Osteoblast (primary cell): ENCODE measurements at regions not wholly inside any gene's neighbourhood (a gene's known extent, or its start where the extent isn't known, plus 50 kb on each side); places are given as distances from the start of the nearest gene placed in this dataset.

Experiments
- DNase-seq: peaks from one replicate; pipeline ENCODE4 v3.0.0; 2011; ENCODE audit warnings: low spot score, mixed read lengths; ENCODE audit not compliant: insufficient read length; ENCODE audit errors: missing footprints
- H2AFZ ChIP-seq: 2 replicates; pipeline ENCODE4 v1.6.0; 2011; ENCODE audit warnings: mild to moderate bottlenecking, low read length
- H3K27ac ChIP-seq: 2 replicates; pipeline ENCODE4 v1.5.1; 2011; ENCODE audit warnings: mild to moderate bottlenecking, low read depth, low read length, moderate library complexity
- H3K27me3 ChIP-seq: 2 replicates; pipeline ENCODE4 v1.6.0; 2012; ENCODE audit warnings: mild to moderate bottlenecking, control low read depth, inconsistent platforms, low read length, moderate library complexity; ENCODE audit not compliant: insufficient read depth
- H3K36me3 ChIP-seq: 2 replicates; pipeline ENCODE4 v1.5.1; 2011; ENCODE audit warnings: mild to moderate bottlenecking, low read length, control low read depth, moderate library complexity; ENCODE audit not compliant: insufficient read depth
- H3K4me1 ChIP-seq: 2 replicates; pipeline ENCODE4 v1.5.1; 2011; ENCODE audit warnings: mild to moderate bottlenecking, low read length, control low read depth, moderate library complexity; ENCODE audit not compliant: insufficient read depth
- H3K4me2 ChIP-seq: 2 replicates; pipeline ENCODE4 v1.6.0; 2011; ENCODE audit warnings: mild to moderate bottlenecking, low read length; ENCODE audit not compliant: insufficient read depth
- H3K4me3 ChIP-seq: fragments of 200-600 bp; sonication (generic); 3 replicates; pipeline ENCODE4 v1.5.1; 2012; ENCODE audit warnings: mild to moderate bottlenecking, low read length, inconsistent platforms; ENCODE audit not compliant: insufficient read depth
- H3K79me2 ChIP-seq: 2 replicates; pipeline ENCODE4 v1.6.0; 2012; ENCODE audit warnings: mild to moderate bottlenecking, low read length, control low read depth, inconsistent platforms; ENCODE audit not compliant: insufficient read depth
- H3K9me3 ChIP-seq: 2 replicates; pipeline ENCODE4 v1.5.1; 2011; ENCODE audit warnings: low read depth, low read length, control low read depth
- H4K20me1 ChIP-seq: 2 replicates; pipeline ENCODE4 v1.6.0; 2012; ENCODE audit warnings: mild to moderate bottlenecking, low read length, control low read depth; ENCODE audit not compliant: insufficient read depth
- CTCF ChIP-seq: IDR thresholded peaks from 2 replicates; pipeline ENCODE4 v1.5.1; 2011; ENCODE audit warnings: mild to moderate bottlenecking, low read depth, low read length, moderate library complexity; ENCODE audit errors: extremely low read depth

GRCh38 chr17:79465681-79466025 lies 145.2 kb downstream of the RBFOX3 start:
- Histone ChIP-seq H3K9me3 (no peaks in the 10 kb centered on the region), H3K4me1 (no peaks in the 10 kb centered on the region), H3K4me3 (no peak overlapping the region), H2AFZ (no peak overlapping the region), H3K27ac (no peak overlapping the region), H3K4me2 (no peak overlapping the region), H4K20me1 (no peaks in the 10 kb centered on the region), H3K36me3 (no peaks in the 10 kb centered on the region), H3K27me3 (peaks cover 6% of the 10 kb centered on the region), H3K79me2 (no peaks in the 10 kb centered on the region)
- DNase-seq, result no peak
- TF ChIP-seq CTCF, result no peak

- Histone ChIP-seq H4K20me1 (no peaks in the 10 kb centered on the region), H3K4me2 (no peak overlapping the region), H3K79me2 (no peaks in the 10 kb centered on the region), H2AFZ (no peak overlapping the region), H3K4me3 (no peak overlapping the region), H3K36me3 (no peaks in the 10 kb centered on the region), H3K27me3 (peaks cover 6% of the 10 kb centered on the region), H3K9me3 (no peaks in the 10 kb centered on the region), H3K4me1 (no peaks in the 10 kb centered on the region), H3K27ac (no peak overlapping the region)
- no peak for DNase-seq
- TF ChIP-seq CTCF, result no peak
Measured at GRCh38 chr17:79465011-79465680, 145.7 kb downstream of the RBFOX3 start.

- H2AFZ ChIP-seq, result no peak overlapping the region
- no peak for TF ChIP-seq CTCF
- H3K36me3 ChIP-seq, result no peaks in the 10 kb centered on the region
- no peak overlapping the region for H3K4me2 ChIP-seq
- DNase-seq, result no peak
- H3K4me1 ChIP-seq, result no peaks in the 10 kb centered on the region
- no peaks in the 10 kb centered on the region for H3K79me2 ChIP-seq
- no peaks in the 10 kb centered on the region for H4K20me1 ChIP-seq
- H3K9me3 ChIP-seq, result no peaks in the 10 kb centered on the region
- no peak overlapping the region for H3K4me3 ChIP-seq
- no peak overlapping the region for H3K27ac ChIP-seq
- peaks cover 6% of the 10 kb centered on the region for H3K27me3 ChIP-seq
Measured at GRCh38 chr17:79464318-79465010, 146.4 kb downstream of the RBFOX3 start.

GRCh38 chr17:79463421-79464317 lies 147.2 kb downstream of the RBFOX3 start:
- Histone ChIP-seq H3K27me3 (peaks cover 6% of the 10 kb centered on the region), H2AFZ (no peak overlapping the region), H3K4me1 (no peaks in the 10 kb centered on the region), H4K20me1 (no peaks in the 10 kb centered on the region), H3K4me2 (no peak overlapping the region), H3K36me3 (no peaks in the 10 kb centered on the region), H3K27ac (no peak overlapping the region), H3K9me3 (no peaks in the 10 kb centered on the region), H3K4me3 (no peak overlapping the region), H3K79me2 (no peaks in the 10 kb centered on the region)
- no peak for TF ChIP-seq CTCF
- no peak for DNase-seq
